C4-2B (cell line): ENCODE measurements at regions not wholly inside any gene's neighbourhood (a gene's known extent, or its start where the extent isn't known, plus 50 kb on each side); places are given as distances from the start of the nearest gene placed in this dataset.

ENCODE experiments used
- H3K27ac ChIP-seq: fragments of 450-650 bp; 2 replicates; pipeline ENCODE4 v1.5.1; 2017
- ZFX ChIP-seq: fragments of 450-650 bp; IDR thresholded peaks from 2 replicates; pipeline ENCODE4 v1.6.1; 2017
- TF ChIP-seq, protein P1 (sequence below): fragments of 450-650 bp; conservative IDR thresholded peaks from 2 replicates; pipeline ENCODE4 v1.5.1; 2017; ENCODE audit warnings: mild to moderate bottlenecking

- TF ChIP-seq, protein P1, sequence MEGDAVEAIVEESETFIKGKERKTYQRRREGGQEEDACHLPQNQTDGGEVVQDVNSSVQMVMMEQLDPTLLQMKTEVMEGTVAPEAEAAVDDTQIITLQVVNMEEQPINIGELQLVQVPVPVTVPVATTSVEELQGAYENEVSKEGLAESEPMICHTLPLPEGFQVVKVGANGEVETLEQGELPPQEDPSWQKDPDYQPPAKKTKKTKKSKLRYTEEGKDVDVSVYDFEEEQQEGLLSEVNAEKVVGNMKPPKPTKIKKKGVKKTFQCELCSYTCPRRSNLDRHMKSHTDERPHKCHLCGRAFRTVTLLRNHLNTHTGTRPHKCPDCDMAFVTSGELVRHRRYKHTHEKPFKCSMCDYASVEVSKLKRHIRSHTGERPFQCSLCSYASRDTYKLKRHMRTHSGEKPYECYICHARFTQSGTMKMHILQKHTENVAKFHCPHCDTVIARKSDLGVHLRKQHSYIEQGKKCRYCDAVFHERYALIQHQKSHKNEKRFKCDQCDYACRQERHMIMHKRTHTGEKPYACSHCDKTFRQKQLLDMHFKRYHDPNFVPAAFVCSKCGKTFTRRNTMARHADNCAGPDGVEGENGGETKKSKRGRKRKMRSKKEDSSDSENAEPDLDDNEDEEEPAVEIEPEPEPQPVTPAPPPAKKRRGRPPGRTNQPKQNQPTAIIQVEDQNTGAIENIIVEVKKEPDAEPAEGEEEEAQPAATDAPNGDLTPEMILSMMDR: no peak
- TF ChIP-seq ZFX: no peak
- H3K27ac ChIP-seq: no peak overlapping the region
These were observed 199.6 kb upstream of the SNX7 start for GRCh38 chr1:98461873-98462385.

- no peak for TF ChIP-seq ZFX
- TF ChIP-seq, protein P1: no peak
- H3K27ac ChIP-seq: no peak overlapping the region
These were observed 201.4 kb upstream of the SNX7 start for GRCh38 chr1:98460136-98460535.

DNA sequence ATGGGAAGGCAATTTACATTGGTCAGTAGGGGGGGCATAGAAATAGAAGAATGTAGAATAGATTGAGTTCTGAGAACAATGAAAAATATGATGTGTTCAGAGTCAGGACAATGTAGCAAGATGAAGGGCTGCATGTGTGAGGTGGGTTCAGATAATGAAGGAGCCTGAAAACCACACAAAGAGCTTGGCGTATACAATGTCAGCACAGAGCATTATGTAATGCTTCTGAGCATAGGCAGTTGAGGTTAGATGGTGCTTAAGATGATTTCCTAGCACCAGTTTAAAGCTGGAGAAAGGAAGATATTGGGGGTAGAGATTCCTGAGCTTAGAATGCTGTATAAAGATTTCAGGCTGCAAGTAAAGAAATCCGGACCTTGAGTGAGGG lies 202.0 kb upstream of the SNX7 start:
- H3K27ac ChIP-seq: no peak overlapping the region
- no peak for TF ChIP-seq ZFX
- TF ChIP-seq, protein P1: no peak

DNA sequence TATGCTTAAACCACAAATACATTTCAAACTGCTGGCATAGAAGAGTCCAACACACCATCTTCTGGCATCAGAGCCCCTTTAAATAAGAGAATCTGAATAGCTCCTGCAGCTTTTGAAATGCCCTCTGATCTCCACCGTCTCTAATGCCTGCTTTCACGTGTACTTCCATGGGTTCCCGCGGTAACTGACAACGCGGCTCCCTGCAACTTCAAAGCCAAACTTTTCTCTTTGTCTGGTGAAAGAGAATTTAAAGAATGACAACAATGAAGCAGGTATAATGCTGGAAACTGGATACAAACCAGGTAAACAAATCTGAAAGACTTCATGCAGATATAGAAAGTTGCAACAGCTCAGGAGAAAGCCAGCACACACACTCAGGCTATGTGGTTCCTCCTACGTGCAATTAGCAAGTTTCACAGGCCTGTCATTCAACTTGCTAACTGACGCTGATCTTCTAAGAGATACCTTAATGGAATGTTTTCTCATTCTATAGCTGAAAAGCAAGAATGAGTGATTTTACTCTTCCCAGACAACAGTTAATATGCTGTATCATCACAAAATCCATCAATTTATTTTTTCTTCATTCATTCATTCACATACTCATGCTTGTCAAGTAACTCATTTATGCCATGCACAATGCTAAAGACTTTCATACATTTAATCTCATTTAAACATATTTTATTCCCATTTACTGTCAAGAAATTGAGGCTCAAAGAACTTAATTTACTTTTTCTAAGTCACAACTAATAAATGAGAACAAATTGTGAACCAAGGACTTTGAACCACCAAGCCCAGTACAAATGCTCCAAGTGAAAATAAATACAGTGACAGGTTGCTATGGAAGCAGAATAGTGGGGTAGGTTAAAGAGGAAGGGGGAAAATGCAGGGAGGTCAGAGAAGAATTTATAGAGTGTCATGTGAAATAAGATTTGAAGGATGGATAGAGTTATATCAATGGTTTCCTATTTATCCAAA lies 202.7 kb upstream of the SNX7 start:
- no peak overlapping the region for H3K27ac ChIP-seq
- TF ChIP-seq ZFX: no peak
- TF ChIP-seq, protein P1: no peak

DNA sequence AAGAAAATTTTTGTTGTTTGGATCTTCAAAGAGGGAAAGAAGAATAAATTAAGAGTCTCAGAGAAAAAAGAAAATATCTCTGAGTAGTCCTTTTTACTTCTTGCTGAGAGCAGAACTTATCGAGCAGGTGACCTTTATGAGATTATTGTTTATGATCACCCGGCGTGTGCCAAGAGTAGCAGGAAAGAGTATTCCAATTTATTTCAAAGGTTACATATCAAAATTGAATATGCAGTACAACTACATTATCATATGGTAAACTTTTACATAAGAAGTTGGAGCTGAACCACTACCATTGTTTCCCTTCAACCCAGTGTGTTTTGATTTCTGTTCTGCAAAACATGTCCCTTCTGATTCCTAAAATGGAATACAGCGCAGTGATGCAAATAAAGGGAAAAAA lies 204.3 kb upstream of the SNX7 start:
- no peak for TF ChIP-seq ZFX
- no peak overlapping the region for H3K27ac ChIP-seq

DNA sequence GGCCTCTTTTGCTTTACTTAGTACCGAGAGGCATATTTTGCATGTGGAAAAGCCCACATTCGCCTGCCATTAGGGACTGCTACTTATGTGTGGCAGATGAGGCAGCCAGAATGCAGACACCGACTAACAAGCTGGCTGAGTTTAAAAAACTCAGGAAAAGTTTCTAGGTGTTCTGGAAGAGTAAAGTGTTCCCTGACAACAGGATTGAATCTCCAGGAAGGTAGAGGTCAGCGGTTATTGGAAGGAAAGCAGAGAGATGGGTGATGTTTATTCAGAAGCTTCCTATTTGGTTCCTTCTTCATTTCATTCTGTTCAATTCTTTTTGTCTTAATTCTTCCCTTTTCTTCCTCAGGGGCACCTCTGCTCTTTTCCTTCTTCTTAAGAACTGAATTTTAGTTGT lies 206.9 kb upstream of the SNX7 start:
- no peak for TF ChIP-seq ZFX
- TF ChIP-seq, protein P1: no peak
- no peak overlapping the region for H3K27ac ChIP-seq

GRCh38 chr1:98453066-98453465 lies 208.5 kb upstream of the SNX7 start:
- no peak overlapping the region for H3K27ac ChIP-seq
- TF ChIP-seq ZFX: no peak

DNA sequence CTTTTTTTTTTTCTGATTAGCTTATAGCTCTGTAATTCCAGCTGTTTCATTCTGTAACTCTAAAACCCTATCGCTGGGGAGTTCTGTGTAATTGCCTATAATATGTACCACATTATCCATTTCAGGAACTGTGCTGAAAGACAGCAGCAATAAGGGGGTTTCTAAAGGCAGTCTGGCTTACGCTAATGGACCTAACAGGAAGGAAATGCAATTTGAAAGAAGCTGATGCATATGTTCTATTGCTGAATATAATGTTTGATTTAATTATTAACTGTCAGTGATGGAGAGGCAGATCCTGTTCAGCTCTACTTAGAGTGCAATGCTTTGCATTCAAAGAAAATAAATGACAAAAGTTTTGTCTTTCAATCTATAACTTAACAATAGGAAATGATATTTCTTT lies 209.4 kb upstream of the SNX7 start:
- no peak overlapping the region for H3K27ac ChIP-seq
- TF ChIP-seq, protein P1: no peak
- TF ChIP-seq ZFX: no peak
